ENCODE measurements at regions not wholly inside any gene's neighbourhood (a gene's known extent, or its start where the extent isn't known, plus 50 kb on each side); places are given as distances from the start of the nearest gene placed in this dataset.
A peak's percentile ranks its signal among the peaks of the same experiment; 100 is the strongest.
"Not testable (repeated sequence)": the region's sequence is repeated elsewhere in the genome, so short reads cannot be mapped to it uniquely, and the experiment has no call there.

- no peak for DNase-seq (ENCODE audit: low spot score)
Observed at GRCh38 chr14:26655128-26655527, 57.3 kb upstream of the NOVA1 start.

- no peak for DNase-seq (ENCODE audit: low spot score)
Observed at GRCh38 chr14:26663506-26663905, 65.7 kb upstream of the NOVA1 start.

GRCh38 chr14:26678732-26679420 is 81.0 kb upstream of the NOVA1 start:
- DNase-seq (ENCODE audit: low spot score): not testable (repeated sequence)

- DNase-seq (ENCODE audit: low spot score): no peak
Observed at GRCh38 chr14:26685401-26685800, 87.6 kb upstream of the NOVA1 start.

- no peak for DNase-seq (ENCODE audit: low spot score)
Observed at GRCh38 chr14:26687301-26687837, 89.5 kb upstream of the NOVA1 start.

- no peak for DNase-seq (ENCODE audit: low spot score)
Observed at GRCh38 chr14:26694521-26694920, 96.7 kb upstream of the NOVA1 start.

DNA sequence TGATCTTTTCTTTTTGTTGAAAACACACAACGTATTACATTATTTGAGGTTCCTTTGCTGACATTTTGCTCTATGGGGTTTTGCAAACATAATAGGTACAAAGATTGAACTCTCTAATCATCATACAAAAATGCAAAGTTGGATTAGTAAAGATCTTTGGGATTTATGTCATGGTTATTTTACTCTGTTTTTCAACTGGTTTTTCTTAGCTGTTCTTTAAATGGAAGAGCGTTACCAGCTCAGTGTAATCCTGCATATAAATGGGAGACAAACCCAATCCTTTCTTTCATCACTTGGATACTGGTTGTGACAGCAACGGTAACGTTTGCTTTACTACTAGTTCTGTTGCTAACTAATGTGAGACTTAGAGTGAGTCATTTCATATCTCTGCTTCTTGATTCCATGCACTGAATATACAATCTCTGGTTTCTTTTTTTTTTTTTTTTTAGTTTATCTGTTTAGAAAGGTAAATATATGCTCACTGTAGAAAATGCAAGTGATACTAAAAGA is 104.9 kb upstream of the NOVA1 start:
- no peak for DNase-seq (ENCODE audit: low spot score)

DNA sequence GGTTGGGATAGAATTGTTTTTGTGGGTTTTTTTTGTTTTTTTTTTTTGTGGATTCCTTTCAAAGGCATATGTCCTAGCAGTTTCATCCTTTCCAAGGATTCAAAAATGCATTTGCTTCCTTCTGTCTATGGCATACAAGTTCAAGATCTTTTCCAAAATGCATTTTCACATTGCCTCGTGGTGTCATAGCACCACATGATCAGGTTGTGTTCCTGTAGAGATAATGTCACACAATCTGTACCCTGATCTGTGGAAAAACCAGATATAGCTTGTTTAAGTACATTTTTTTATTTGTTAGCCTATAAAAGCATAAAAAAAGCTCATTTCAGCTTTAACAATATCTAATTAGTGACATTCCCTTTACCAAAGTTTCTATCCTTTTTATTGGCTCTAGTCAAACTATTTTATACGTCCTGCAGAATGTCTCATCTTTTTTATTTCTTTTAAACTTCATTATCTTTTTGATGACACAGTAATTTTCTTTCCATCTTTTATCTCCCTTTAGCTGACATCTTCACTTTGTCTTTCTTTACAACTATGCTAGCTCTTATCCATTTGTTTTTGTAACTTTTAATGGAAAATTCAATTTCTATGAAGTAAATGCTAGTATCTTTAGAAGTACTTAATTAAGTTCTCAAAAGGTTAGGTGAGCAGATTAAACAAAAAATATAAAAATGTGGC is 106.0 kb upstream of the NOVA1 start:
- DNase-seq (ENCODE audit: low spot score): no peak

- no peak for DNase-seq (ENCODE audit: low spot score)
Observed at GRCh38 chr14:26707234-26707633, 109.4 kb upstream of the NOVA1 start.

GRCh38 chr14:26709019-26709418 is 111.2 kb upstream of the NOVA1 start:
- DNase-seq (ENCODE audit: low spot score): no peak

DNA sequence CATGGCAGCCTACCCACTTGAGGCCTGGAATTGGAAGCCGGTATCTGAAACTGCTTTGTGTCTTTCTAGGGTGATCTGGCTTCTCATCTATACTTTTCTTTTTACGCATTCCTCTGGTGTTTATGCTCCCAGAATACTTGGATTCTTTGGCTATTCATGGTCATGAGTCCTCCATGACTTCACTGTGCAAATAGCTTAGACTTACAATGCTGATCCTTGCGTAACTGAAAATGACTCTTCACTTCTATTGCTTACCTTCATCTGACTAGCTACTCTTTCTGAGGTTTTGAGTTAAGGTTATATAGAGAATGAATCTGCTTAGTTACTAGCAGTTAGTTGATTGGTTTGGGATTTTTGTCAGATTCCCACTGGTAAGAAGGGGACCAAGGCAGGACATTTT is 121.7 kb upstream of the NOVA1 start:
- no peak for DNase-seq (ENCODE audit: low spot score)

DNA sequence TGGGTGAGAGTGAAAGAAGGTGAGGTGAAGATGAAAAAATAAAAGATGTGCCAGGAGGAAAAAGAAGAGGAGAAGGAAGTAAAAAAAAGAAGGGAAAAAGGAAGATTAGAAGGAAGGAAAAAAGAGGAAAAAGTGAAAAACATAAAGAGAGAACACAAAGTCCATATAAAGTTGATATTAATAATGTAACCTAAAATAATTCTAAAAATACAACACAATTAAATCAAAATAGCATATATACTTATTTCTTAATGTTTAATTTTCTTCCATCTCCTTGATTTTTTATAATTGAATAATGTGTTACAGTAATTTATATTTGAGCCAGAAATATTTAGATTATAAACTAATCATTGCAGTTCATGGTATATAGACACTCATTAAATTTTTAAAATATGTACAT is 124.4 kb upstream of the NOVA1 start:
- no peak for DNase-seq (ENCODE audit: low spot score)

DNA sequence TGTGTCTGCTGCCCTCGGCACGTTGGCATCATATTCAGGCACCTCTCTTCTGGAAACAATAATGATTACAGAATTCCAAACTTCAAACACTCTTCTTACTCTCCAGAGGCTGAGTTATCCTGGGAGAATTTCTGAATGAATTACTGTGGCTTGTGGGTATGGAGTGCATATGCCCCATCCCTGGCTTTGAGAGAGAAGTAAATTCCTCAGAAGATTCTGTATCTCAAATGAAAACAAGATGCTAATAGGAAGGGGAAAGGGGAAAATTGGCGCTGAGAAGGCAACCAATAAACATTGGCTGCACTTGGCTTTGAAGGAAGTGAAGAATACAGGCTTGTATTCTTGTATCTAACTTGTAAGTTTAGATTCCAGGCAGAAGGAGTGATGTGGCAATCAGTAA is 132.0 kb upstream of the NOVA1 start:
- no peak for DNase-seq (ENCODE audit: low spot score)

- DNase-seq (ENCODE audit: low spot score): peak; percentile 31
Observed at GRCh38 chr14:26730929-26731618, 133.2 kb upstream of the NOVA1 start.

DNA sequence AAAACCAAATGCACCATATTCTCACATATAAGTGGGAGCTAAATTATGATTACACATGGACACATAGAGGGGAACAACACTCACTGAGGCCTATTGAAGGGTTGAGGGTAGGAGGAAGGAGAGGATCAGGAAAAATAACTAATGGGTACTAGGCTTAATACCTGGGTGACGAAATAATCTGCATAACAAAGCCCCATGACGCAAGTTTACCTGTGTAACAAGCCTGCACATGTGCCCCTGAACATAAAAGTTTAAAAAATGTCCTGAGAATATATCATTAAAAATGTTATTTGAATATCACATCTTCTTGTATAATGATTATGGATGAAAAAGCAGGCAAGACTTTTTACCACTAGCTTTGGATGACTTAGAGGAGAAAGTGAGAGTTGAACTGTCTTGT is 138.0 kb upstream of the NOVA1 start:
- no peak for DNase-seq (ENCODE audit: low spot score)

DNA sequence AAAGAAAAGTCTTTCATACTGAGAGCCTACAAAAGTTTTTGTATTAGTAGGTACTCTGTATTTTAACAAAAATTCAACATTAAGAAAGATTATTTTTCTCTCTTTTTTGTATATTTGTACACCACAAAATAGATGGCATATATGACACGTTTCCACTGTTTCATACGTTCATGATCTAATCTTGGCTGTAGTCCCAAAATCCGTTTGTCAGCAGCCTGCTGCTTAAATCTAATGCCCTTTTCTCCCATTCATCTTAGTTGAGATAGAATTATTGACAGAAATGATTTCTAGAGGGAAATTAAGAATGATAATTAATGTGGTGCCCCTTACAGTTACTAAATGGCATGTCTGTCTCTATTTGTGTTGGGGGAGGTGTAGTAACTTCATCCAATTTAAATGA is 140.7 kb upstream of the NOVA1 start:
- DNase-seq (ENCODE audit: low spot score): no peak

DNA sequence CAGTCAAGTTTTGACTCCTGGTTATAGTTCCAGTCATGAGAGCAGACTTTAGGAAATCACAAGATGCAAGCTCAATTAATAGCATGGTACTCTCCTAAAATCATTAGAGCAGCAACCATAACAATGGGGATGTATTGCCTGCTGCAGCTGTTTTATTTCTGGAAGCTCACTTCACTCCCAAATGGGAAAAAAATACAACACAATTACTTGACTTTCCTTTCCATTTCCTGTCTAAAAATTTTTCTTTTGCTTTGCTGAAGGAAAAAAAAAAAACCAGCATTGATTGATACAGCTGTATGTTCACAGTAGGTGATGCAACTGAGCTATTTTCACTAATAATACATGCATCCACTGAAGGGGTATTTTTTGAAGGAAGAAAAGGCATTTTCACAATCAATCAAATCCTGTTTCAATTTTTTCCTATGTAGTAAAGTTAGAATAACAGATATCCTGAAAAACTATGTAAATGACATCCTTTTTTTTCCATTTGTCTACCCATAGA is 143.9 kb upstream of the NOVA1 start:
- no peak for DNase-seq (ENCODE audit: low spot score)

DNA sequence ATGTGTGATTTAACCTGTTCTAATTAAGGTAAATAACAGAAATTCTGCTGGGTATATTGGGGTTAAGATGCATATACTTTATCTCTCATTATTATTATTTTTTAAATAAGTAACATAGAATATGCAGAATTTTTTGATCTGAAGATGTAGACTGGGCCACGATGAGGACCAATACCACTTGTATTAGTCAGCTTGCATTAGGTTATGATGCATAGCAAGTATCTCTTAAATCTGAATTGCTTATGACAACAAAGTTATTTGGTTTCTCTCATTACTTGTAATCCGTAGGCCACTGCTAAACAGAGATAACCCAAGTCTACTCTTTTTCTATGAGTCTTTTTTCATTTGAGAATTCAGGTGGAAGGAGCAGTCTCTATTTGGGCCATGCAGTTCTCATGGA is 145.5 kb upstream of the NOVA1 start:
- DNase-seq (ENCODE audit: low spot score): no peak

DNA sequence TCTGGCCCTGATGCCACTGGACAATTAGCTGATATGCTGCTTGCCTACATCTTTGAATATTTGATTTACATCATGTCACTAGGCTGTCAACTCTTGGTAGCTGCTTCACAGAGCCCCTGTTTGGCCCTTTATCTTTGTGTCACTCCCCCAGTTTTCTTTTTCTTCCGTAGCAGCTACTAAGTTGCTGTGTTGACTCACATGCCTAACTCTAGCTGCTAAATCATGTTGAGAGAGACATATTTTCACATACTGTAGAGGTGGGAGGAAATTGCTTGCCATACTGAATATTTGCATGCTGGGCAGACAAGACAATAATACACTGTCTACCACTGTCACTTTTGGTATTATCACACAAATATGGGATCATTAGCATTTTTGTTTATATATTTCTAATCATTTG is 147.1 kb upstream of the NOVA1 start:
- no peak for DNase-seq (ENCODE audit: low spot score)

GRCh38 chr14:26761532-26761931 is 163.7 kb upstream of the NOVA1 start:
- no peak for DNase-seq (ENCODE audit: low spot score)

DNA sequence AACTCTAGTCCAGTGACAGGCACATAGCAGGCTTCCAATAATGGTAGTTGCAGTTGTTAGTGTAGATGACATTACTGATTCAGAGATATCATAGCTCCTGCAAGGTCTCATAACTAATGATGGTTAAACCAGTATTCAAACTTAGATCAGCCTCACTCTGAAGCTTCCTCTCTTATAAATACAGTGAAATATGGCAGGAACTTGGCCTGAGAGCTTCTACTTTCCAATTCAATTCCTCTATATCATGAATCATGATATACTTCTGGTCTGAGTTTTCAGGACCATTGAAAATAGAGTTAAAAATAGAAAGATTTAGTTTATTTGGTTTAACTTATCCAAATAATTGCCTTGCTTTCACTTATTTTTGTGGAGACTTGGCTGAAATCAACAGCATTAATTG is 167.5 kb upstream of the NOVA1 start:
- no peak for DNase-seq (ENCODE audit: low spot score)
